Right renal pelvis (tissue), 4 donors: ENCODE measurements at regions not wholly inside any gene's neighbourhood (a gene's known extent, or its start where the extent isn't known, plus 50 kb on each side); places are given as distances from the start of the nearest gene placed in this dataset.
"Not testable (repeated sequence)": the region's sequence is repeated elsewhere in the genome, so short reads cannot be mapped to it uniquely, and the experiment has no call there.

Experiments used
- DNase-seq, 4 donors: peaks; one replicate each; pipeline ENCODE4 v3.0.0-alpha.2; 2013; ENCODE audit warnings: low read depth in 4 of 4, low spot score in 3 of 4, missing footprints in 1 of 4

DNA sequence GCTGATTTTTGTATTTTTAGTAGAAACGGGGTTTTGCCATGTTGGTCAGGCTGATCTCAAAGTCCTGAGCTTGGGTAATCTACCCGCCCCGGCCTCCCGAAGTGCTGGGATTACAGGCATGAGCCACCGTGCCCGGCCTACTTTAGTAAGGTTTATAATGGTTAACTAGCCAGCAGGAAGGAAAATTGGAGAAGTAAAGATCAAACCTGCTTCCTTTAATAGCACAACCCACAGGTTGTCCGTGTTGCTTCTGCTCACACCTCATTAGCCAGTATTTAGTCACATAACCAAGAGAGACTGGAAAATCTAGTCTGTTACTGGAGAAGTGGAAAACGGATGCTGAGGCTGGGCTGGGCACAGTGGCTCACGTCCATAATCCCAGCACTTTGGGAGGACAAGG, 51.9 kb upstream of the TBL1XR1 start:
- DNase-seq = peak in 1 of 4 donors; percentile 17

DNA sequence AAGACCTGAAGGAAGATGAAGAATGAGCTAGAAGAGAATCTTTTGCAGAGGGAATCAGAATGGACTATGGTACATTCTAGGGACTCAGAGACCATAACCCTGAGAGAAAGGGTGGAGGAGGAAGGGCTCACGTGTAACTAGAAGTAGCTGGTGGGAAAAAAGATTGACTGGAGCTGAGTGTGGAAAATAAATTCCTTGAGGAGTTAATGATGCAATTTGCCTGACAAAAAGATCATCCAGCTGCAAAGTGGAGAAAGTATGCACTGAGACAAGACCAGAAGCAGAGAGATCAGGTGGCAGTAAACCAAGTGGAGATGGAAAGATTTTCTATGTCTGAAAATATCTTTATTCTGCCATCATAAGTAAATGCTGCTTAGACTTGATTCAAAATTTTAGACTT, 52.9 kb upstream of the TBL1XR1 start:
- peak in 2 of 4 donors; percentile 5 to 12 for DNase-seq

DNA sequence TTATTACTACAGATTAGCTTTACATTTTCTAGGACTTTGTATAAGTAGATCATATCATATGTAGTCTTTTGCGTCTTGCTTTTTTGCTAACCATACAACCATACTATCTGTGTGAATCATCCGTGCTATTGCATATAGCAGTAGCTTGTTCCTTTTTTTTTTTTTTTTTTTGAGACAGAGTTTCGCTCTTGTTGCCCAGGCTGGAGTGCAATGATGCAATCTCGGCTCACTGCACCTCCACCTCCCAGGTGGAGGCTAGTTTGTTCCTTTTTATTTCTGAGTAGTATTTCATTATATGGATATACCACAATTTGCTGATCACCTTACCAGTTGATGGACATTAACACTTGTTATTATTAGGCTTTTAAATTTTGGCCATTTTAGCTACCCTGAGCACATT, 54.5 kb upstream of the TBL1XR1 start:
- DNase-seq = no peak

DNA sequence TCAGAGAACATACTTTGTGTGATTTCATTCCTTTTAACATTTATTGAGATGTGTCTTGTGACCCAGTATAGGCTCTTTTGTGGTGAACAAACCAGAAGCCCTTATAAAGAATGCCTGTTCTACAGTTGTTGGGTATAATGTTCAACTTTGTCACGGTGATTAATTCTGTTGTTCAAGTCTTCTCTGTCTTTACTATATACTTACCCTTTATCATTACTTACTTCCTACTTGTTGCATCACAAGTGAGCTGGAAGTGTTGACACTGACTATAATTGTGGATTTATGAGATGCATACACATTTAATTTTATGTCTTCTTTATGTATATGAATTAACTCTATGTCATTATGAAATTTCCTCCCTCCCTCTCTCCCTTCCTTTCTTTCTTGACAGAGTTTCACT, 59.7 kb upstream of the TBL1XR1 start:
- no peak for DNase-seq

DNA sequence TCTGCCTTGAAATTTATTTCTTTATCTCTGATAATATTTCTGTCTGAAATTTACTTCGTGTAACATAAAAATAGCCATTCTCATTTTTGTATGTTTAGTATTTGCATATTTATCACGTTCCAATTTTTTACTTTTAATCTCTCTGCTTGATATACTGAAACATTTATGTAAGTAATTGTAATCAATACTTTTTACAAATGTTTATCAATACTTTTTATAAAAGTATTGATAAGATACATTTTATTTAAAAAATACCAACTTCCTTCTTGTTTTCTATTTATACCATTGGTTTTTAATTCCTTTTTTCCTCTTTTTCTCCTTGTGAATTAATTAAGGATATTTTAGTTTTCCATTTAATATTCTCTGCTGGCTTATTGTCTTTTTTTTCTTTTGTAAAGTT, 60.3 kb upstream of the TBL1XR1 start:
- DNase-seq = no peak

DNA sequence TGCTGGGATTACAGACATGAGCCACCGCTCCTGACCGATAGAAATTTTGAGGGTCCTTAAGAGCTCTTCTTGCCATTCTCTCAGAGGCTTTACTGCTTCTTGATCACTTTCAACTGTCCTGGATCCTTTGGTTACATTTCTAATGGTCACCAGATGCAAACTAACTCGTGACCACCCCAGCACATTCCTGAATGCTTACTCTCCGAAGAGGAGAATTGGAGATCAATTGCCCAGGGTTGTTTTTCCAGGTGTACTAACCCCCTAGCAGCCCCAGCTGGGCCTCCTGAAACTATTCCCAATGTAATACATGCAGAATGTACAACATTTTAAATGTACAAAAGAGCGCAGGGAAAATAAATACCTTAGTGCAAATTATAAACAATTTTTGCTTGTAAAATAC, 65.1 kb upstream of the TBL1XR1 start:
- DNase-seq = no peak

DNA sequence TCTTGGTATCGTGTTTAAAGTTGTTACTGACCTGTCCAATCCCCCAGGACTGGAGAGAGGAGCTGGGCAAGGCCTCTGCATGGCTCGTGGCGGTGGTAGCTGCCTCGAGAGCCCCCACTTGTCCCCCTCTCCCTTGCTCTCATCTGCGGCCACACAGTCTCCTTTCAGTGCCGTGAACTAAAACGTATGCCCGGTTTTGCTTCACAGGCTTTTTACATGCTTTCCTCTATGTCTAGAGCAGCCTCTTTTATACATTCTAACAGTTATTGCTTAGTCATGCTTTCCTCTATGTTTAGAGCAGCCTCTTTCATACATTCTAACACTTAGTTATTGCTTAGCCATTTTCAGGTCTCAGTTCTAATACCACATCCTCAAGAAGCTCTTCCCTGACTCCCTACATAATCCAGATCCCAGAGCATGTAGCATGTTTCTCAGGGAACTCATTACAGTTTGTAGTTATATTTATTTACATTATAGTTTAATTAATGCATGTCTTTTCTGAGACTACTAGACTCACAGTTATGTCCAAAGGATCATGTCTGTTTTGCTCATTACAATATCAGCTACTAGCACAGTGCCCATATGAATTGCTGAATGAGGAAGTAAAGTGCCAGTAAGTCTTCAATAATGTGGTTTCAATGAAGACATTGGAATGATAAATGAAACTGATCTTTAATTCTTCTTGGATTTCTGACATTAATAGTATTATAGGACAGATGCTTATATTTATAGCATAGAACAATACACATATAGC, 66.5 kb upstream of the TBL1XR1 start:
- no peak for DNase-seq

DNA sequence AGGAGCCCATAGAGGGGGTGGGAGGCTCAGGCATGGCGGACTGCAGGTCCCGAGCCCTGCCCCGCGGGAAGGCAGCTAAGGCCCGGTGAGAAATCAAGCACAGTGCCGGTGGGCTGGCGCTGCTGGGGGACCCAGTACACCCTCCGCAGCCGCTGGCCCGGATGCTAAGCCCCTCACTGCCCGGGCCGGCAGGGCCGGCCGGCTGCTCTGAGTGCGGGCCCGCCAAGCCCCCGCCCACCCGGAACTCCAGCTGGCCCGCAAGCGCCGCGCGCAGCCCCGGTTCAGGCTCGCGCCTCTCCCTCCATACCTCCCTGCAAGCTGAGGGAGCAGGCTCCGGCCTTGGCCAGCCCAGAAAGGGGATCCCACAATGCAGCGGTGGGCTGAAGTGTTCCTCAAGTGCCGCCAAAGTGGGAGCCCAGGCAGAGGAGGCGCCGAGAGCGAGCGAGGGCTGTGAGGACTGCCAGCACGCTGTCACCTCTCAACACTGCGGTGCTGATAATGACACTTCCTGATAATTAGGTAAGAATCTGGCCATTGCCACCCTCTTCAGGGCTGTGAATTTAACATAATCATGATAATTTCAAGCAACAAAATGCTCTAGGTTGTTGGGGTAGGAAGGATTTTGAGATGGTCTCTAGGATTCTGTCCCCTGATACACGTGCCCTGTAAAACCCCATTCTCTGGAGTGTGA, 74.7 kb upstream of the TBL1XR1 start:
- DNase-seq = not testable (repeated sequence)

DNA sequence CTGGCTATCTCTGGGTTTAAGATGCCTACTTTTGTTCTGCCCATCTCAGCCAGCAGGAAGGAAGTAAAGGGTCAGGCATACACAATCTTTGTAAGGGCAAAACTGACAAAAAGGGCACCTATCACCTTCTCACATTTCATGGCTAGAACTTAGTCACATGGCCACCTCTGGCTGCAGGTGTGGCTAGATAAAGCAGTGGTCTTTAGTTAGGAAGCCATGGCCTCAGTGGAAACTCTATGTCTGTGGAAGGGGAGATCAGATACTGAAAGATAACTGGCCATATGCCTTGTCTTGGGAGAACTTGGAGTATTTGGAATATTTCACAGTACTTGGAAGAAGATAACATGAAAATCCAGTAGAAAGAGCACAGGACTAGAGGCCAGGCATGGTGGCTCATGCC, 80.7 kb upstream of the TBL1XR1 start:
- no peak for DNase-seq

DNA sequence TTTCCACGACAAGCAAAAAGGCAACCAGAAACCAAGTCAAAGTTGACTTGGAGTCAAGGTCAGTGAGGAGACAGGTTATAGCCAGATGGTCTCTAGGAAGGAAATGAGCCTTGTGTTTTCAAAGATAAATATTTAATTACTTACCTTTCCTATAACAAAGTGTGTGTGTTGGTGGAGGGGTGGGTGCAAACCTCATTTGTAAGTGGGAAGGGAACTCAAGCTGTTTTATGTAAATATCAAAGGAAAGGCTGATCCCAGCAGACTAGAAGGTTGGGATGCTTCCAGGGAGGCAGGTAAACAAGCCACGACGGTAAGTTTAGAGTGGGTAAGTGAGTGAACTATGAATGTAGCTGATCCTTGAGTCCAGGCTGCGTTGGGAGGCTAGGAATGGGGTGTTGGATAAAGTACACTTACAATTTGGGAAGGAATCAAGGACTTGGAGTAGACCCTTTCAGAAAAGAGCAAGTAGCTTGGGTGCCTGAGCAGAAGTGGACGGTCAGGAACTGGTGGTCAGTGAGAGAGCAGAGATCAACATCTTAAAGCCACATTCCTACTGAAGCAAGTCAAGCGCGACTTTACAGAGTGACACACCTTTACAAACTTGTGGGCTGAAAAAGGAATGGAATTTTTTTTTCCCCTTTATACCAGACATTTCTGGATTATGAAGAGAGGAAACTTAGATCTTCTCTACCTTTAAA, 82.0 kb upstream of the TBL1XR1 start:
- no peak for DNase-seq

DNA sequence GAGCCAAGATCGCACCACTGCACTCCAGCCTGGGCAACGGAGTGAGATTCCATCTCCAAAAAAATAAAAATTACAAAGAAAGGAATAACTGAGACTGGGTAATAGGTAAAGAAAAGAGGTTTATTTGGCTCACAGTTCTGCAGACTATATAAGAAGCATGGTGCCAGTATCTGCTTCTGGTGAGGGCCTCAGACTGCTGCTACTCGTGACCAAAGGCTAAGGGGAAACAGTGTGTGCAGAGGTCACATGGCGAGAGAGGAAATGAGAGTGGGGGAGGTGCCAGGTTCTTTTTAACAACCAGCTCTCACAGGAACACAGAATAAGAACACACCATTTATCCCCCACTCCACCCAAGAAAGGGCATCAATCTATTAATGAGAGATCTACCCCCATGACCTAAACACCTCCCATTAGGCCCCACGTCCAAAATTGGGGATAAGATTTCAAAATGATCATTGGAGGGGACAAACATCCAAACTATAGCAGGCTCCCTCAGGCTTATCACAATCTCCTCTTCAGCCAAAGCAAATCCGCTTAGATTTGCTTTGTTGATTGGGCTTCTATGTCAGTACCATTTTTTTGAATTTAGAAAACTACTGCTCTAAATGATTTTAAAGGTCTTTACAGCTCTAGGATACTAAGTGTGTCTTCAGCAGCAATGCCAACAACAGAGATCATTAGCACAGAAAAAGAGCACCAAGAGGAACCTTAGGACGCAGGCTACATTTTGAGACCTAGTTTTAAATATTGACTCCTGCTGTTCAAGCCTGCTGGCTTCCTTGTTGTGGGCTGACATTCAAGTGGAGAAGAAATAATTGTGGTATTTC, 84.2 kb upstream of the TBL1XR1 start:
- DNase-seq = no peak

DNA sequence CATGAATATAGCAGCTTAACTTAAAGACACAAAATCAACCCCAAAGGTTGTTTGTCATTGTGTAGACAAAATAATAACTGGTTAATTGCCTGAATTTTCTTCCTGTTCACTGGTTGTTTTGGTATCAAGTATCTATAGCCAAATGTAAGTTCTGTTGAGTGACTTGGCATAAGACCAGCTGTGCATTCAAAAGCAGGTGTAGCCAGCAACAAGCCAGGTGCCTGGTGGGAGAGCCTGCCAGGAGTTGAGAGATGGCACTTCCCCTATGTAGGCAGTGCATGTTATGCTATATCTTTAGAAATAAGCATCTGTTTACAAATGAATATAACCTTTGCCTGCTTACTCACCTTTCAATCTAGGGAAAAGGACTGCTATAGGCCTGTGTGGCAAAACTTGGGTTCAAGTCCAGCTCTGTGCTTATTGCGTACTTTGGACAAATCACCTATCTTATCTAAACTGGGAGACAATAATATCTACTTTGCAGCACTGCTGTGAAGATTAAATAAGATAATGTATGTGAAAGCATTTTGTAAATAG, 84.9 kb upstream of the TBL1XR1 start:
- DNase-seq = no peak

DNA sequence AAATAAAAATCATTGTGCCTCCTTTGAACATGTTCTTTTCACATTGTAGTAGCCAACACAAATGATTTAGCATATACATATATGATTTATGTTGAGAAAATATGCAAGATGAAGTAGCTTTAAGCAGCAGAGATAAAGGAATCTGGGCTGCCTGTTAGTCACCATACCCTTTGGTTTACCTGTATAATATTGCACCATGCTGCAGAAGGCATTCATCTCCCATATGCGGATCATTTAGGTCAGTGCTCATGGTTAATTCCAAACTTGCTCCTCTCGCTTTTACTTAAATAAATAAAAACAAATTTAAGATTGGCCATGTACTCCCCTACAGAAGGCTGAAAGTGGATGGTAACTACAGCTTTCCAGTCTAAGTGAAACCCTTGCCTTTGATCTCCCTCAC, 86.7 kb upstream of the TBL1XR1 start:
- DNase-seq = no peak

DNA sequence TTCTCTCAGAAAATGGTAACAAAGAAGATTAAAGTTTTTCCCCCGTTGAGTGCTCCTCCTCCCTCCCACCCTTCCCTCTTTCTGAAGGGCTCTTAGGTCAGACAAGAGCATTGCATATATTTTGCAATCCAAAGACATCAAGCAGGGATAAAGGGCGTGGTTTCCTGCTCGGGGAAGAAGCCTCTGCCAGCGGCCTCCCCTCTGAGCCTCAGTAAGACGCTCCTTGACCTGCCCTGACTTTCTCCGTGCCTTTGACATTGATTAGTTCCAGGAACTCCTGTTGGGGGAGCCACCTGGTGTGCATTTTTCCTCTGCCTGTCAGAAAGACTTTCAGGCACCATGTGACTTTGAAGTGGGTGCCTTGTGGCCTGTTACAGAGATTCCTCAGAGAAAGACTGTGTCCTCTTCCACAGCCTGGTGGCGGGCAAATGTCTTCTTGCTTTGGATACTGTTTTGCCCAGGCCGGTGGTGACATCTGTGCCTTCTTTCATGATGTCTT, 87.2 kb upstream of the TBL1XR1 start:
- DNase-seq = no peak

DNA sequence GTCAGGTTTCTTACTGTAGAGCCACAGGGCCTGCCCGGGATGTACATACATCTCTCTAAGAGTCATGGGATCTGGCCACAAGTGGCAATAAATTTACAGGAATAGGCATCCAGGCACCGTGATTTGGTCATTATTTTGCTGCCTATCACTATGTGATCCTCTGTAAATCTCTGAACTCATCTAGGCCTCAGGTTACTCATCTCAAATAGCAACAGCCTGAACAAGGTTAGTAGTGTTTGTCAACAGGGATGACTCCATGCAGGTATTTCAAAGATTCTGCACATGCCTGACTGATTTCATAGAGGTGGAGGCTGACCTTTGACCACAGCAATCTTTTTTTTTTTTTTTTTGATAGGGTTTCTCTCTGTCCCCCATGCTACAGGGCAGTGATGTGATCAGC, 88.8 kb upstream of the TBL1XR1 start:
- no peak for DNase-seq

DNA sequence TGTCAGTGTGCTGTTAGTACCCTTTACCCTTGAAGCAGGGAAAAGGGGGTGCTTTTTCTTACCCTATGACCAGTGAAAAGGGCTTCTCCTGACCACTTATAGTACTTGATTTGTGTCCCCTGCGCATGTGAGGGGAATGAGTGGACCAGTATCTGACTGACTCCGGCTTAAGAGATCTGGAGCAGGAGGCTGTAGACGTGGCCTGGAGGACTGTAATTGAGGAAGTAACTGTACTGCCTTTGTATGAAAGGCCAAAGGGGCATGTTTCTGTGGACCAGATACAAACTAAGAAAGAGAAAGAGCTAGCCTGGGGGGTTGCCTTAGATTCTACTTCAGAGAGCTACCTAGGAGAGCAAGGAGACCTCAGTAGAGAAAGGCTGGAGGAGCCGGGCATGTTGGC, 89.9 kb upstream of the TBL1XR1 start:
- DNase-seq = no peak

DNA sequence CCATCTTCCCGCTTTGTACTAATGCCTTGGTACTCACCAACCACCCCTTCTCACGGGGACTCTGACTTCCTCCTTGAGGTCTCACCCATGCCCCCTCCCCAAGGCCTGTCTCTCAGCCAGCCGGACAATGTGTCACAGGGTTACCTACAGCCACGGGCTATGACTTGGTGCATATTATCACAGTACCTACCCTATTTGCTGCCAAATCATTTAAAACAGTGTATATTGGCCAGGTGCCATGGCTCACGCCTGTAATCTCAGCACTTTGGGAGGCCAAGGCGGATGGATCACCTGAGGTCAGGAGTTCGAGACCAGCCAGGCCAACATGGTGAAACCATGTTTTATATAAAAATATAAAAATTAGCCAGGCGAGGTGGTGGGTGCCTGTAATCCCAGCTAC, 93.4 kb upstream of the TBL1XR1 start:
- no peak for DNase-seq

DNA sequence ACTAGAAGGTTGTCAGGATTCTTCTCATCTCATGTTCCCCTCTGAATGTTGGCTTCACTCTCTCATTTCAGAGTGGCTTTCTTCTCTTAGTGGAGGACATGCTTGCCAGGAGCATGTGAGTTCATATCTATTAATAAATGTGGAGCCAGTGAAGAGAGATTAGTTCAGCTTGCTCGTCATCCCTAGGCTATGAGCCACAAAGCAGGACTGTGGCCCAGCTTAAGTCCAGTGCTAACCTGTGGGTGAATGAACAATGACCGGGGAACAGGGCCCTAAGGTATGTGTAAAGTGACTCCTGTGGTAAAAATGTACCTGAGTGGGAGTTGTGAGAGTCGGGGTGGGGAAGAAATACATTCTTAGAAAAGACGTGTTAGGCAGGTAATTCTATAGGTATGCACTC, 96.9 kb upstream of the TBL1XR1 start:
- DNase-seq = no peak

DNA sequence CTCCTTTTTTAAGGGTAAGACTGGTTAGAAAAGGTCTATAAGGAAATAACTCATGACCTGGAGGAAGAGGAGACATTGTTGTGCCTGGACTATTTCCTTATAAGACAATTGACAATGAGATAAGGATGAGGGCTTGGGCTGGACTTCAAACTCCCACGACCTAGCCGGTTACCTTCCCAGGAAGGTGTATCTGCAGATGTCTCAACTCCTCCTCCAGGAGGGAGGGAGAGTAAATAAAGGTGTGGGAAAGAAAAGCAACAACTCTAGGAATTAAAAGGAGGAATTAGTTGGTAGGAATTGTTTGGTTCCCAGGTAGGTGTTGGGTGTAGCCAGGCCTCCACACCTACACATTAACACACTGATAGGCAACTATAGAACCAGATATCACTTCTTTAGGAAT, 97.8 kb upstream of the TBL1XR1 start:
- no peak for DNase-seq

DNA sequence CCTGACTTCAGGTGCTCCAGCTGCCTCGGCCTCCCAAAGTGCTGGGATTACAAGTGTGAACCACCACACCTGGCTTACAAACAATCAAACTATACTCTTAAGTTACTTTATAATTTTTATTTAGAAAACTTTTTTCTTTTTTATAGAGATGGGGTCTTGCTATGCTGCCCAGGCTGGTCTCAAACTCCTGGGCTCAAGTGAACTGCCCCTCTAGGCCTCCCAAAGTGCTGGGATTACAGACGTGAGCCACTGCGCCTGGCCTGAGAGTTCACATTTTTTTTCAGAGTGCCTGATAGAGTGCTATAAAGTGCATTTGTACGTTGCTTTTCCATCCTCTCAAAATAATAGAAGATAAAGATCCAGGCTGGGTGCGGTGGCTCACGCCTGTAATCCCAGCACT, 102.0 kb upstream of the TBL1XR1 start:
- DNase-seq = no peak
